ENCODE measurements at regions not wholly inside any gene's neighbourhood (a gene's known extent, or its start where the extent isn't known, plus 50 kb on each side); places are given as distances from the start of the nearest gene placed in this dataset.

DNA sequence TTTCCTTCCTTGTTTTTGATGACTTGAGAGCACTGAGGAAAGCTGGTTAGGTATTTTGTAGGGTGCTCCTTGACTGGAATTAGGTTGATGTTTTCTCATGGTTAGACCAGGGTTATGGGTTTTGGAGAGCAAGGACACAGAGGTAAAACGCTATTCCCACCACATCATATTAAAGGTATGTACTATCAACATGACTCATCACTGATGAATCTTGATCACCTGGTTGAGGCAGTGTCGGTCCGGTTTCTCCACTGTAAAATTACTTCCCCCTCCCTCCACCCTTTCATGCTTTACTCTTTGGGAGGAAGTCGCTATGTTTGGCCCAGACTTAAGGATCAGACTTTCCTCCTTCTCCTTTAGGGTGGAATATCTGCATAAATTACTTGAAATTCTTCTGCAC, 201.6 kb downstream of the EDEM1 start:
- TF ChIP-seq EP300 (IDR thresholded peaks at IDR 0.05) (no peak), POLR2A (IDR thresholded peaks at IDR 0.05) (no peak), CTCF (IDR thresholded peaks at IDR 0.05) (no peak), POLR2AphosphoS5 (IDR thresholded peaks at IDR 0.05) (no peak)

GRCh38 chr3:5390221-5390620, 202.7 kb downstream of the EDEM1 start:
- Histone ChIP-seq H3K9me3 (no peaks in the 10 kb centered on the region), H3K27me3 (no peaks in the 10 kb centered on the region), H3K4me3 (no peak overlapping the region), H3K4me1 (no peaks in the 10 kb centered on the region), H3K27ac (no peak overlapping the region), H3K36me3 (no peaks in the 10 kb centered on the region)
- intact Hi-C loops (cut with DNase I) = no loop called here
- DNase-seq = no peak
- WGBS, 2 donors = 37 to 76% methylated on average over 5 of the region's 5 CpGs
- TF ChIP-seq CTCF (IDR thresholded peaks at IDR 0.05) = no peak
- no peak for TF ChIP-seq POLR2AphosphoS5 (IDR thresholded peaks at IDR 0.05)
- TF ChIP-seq POLR2A (IDR thresholded peaks at IDR 0.05) = no peak
- TF ChIP-seq EP300 (IDR thresholded peaks at IDR 0.05) = no peak

More for the DNA sequence above, 201.6 kb downstream of the EDEM1 start:
- H3K36me3 ChIP-seq = no peaks in the 10 kb centered on the region
- intact Hi-C loops (cut with DNase I) = no loop called here
- no peaks in the 10 kb centered on the region for H3K27me3 ChIP-seq
- H3K27ac ChIP-seq = no peak overlapping the region
- no peaks in the 10 kb centered on the region for H3K4me1 ChIP-seq
- WGBS, 2 donors = 24 to 45% methylated on average over 4 of the region's 4 CpGs
- no peak overlapping the region for H3K4me3 ChIP-seq
- no peaks in the 10 kb centered on the region for H3K9me3 ChIP-seq
- no peak for DNase-seq

GRCh38 chr3:5390936-5391625, 203.6 kb downstream of the EDEM1 start:
- no peak for TF ChIP-seq POLR2A (IDR thresholded peaks at IDR 0.05)
- no peak for TF ChIP-seq EP300 (IDR thresholded peaks at IDR 0.05)
- no peak for TF ChIP-seq POLR2AphosphoS5 (IDR thresholded peaks at IDR 0.05)
- no peak for TF ChIP-seq CTCF (IDR thresholded peaks at IDR 0.05)

GRCh38 chr3:5401002-5401401, 213.5 kb downstream of the EDEM1 start:
- no peaks in the 10 kb centered on the region for H3K36me3 ChIP-seq
- intact Hi-C loops (cut with DNase I) = no loop called here
- no peaks in the 10 kb centered on the region for H3K4me1 ChIP-seq
- no peaks in the 10 kb centered on the region for H3K27me3 ChIP-seq
- WGBS, 2 donors = 93 to 94% methylated on average over 10 of the region's 10 CpGs
- H3K4me3 ChIP-seq = no peak overlapping the region
- no peaks in the 10 kb centered on the region for H3K9me3 ChIP-seq
- no peak for DNase-seq
- TF ChIP-seq EP300 (IDR thresholded peaks at IDR 0.05) (no peak), CTCF (IDR thresholded peaks at IDR 0.05) (no peak), POLR2A (IDR thresholded peaks at IDR 0.05) (no peak), POLR2AphosphoS5 (IDR thresholded peaks at IDR 0.05) (no peak)
- no peak overlapping the region for H3K27ac ChIP-seq

More at GRCh38 chr3:5390936-5391625, 203.6 kb downstream of the EDEM1 start:
- Histone ChIP-seq H3K4me3 (no peak overlapping the region), H3K9me3 (no peaks in the 10 kb centered on the region), H3K27ac (no peak overlapping the region), H3K27me3 (no peaks in the 10 kb centered on the region), H3K4me1 (no peaks in the 10 kb centered on the region), H3K36me3 (no peaks in the 10 kb centered on the region)
- no peak for DNase-seq
- intact Hi-C loops (cut with DNase I) = no loop called here
- 68 to 81% methylated on average over 5 of the region's 5 CpGs for WGBS, 2 donors

- TF ChIP-seq CTCF (IDR thresholded peaks at IDR 0.05) = no peak
- TF ChIP-seq POLR2AphosphoS5 (IDR thresholded peaks at IDR 0.05) = no peak
- no peak for TF ChIP-seq POLR2A (IDR thresholded peaks at IDR 0.05)
- TF ChIP-seq EP300 (IDR thresholded peaks at IDR 0.05) = no peak
- no peaks in the 10 kb centered on the region for H3K36me3 ChIP-seq
- DNase-seq = no peak
- no peak overlapping the region for H3K4me3 ChIP-seq
- H3K27me3 ChIP-seq = no peaks in the 10 kb centered on the region
- no peak overlapping the region for H3K27ac ChIP-seq
- 90 to 93% methylated on average over 2 of the region's 2 CpGs for WGBS, 2 donors
- intact Hi-C loops (cut with DNase I) = no loop called here
- H3K4me1 ChIP-seq = no peaks in the 10 kb centered on the region
- H3K9me3 ChIP-seq = no peaks in the 10 kb centered on the region
Observed at GRCh38 chr3:5404718-5405117, 217.2 kb downstream of the EDEM1 start.
